HL-60 (cell line): ENCODE measurements at regions not wholly inside any gene's neighbourhood (a gene's known extent, or its start where the extent isn't known, plus 50 kb on each side); places are given as distances from the start of the nearest gene placed in this dataset.

Experiments
- DNase-seq, 2 experiments: peaks; one replicate each; pipeline ENCODE4 v3.0.0-alpha.2; 2010 to 2020; ENCODE audit warnings: low read depth in 1 of 2, low spot score in 1 of 2
- H3K27ac ChIP-seq: fragments of 250-450 bp; sonication (Bioruptor Pico); replicated peaks from 2 replicates; pipeline ENCODE4 v1.5.1; 2020; ENCODE audit warnings: mild to moderate bottlenecking, moderate library complexity
- H3K27me3 ChIP-seq: fragments of 250-450 bp; sonication (Bioruptor Pico); 2 replicates; pipeline ENCODE4 v1.5.1; 2021; ENCODE audit warnings: mild to moderate bottlenecking, moderate library complexity; ENCODE audit not compliant: insufficient read depth, poor library complexity, severe bottlenecking
- H3K4me3 ChIP-seq: replicated peaks from 2 replicates; pipeline ENCODE4 v1.5.1; 2011; ENCODE audit warnings: mild to moderate bottlenecking, control low read depth, low read length; ENCODE audit not compliant: insufficient read depth
- CTCF ChIP-seq: IDR thresholded peaks from one replicate; pipeline ENCODE4 v1.5.1; 2011; ENCODE audit warnings: low read length, control low read depth, inconsistent platforms; ENCODE audit not compliant: insufficient read depth
- GABPA ChIP-seq: IDR thresholded peaks from 2 replicates; pipeline ENCODE4 v1.6.1; 2012; ENCODE audit warnings: low read depth
- POLR2AphosphoS5 ChIP-seq: IDR thresholded peaks from 2 replicates; pipeline ENCODE4 v1.6.1; 2012; ENCODE audit warnings: low read depth
- REST ChIP-seq: IDR thresholded peaks from 2 replicates; pipeline ENCODE4 v1.6.1; 2012; ENCODE audit warnings: low read depth; ENCODE audit not compliant: insufficient replicate concordance
- SPI1 ChIP-seq: IDR thresholded peaks from 2 replicates; pipeline ENCODE4 v1.6.1; 2012; ENCODE audit warnings: low read depth, mild to moderate bottlenecking, borderline replicate concordance

GRCh38 chr5:107112216-107112615 lies 558.5 kb downstream of the EFNA5 start:
- TF ChIP-seq GABPA (no peak), POLR2AphosphoS5 (no peak), SPI1 (no peak), CTCF (no peak)
- Histone ChIP-seq H3K27ac (no peak overlapping the region), H3K4me3 (no peak overlapping the region), H3K27me3 (no peaks in the 10 kb centered on the region)
- no peak for DNase-seq

GRCh38 chr5:107104040-107104995 lies 566.4 kb downstream of the EFNA5 start:
- no peaks in the 10 kb centered on the region for H3K27me3 ChIP-seq
- no peak overlapping the region for H3K4me3 ChIP-seq
- no peak overlapping the region for H3K27ac ChIP-seq
- no peak for DNase-seq
- no peak for TF ChIP-seq GABPA
- no peak for TF ChIP-seq POLR2AphosphoS5
- no peak for TF ChIP-seq SPI1
- no peak for TF ChIP-seq CTCF
- TF ChIP-seq REST, result no peak

- DNase-seq, result no peak
- no peaks in the 10 kb centered on the region for H3K27me3 ChIP-seq
- no peak overlapping the region for H3K27ac ChIP-seq
- no peak for TF ChIP-seq CTCF
- TF ChIP-seq POLR2AphosphoS5, result no peak
- TF ChIP-seq REST, result no peak
- TF ChIP-seq SPI1, result no peak
- no peak for TF ChIP-seq GABPA
- H3K4me3 ChIP-seq, result no peak overlapping the region
Measured at GRCh38 chr5:107103522-107103921, 567.2 kb downstream of the EFNA5 start.

- TF ChIP-seq REST (no peak), CTCF (no peak), SPI1 (no peak), GABPA (no peak), POLR2AphosphoS5 (no peak)
- Histone ChIP-seq H3K4me3 (no peak overlapping the region), H3K27me3 (no peaks in the 10 kb centered on the region), H3K27ac (no peak overlapping the region)
- DNase-seq, result no peak
Measured at GRCh38 chr5:107100121-107100520, 570.6 kb downstream of the EFNA5 start.
